ENCODE measurements at regions not wholly inside any gene's neighbourhood (a gene's known extent, or its start where the extent isn't known, plus 50 kb on each side); places are given as distances from the start of the nearest gene placed in this dataset.

DNA sequence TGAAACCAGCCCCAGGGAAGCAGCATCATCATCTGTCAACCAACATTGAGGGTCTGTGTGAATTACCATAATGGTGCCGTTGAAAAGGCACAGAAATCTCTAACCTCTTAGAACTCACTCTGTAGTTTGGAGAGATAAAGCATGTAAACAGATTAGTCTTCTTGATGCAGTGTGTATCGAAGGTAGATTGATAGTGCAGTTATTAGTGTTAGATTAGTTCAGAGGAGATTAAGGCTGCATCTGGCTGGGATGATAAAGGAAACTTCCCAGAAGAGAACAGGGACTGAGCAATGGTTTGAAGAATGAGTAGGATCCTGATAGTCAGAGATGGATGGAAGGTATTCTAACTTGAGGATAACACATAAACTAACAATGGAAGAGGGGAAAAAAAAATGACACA, 651.5 kb downstream of the TLE1 start:
- intact Hi-C loops (cut with micrococcal nuclease; ENCODE audit: unreplicated experiment) = no loop called here
- no peak for ATAC-seq
- TF ChIP-seq, protein P1, sequence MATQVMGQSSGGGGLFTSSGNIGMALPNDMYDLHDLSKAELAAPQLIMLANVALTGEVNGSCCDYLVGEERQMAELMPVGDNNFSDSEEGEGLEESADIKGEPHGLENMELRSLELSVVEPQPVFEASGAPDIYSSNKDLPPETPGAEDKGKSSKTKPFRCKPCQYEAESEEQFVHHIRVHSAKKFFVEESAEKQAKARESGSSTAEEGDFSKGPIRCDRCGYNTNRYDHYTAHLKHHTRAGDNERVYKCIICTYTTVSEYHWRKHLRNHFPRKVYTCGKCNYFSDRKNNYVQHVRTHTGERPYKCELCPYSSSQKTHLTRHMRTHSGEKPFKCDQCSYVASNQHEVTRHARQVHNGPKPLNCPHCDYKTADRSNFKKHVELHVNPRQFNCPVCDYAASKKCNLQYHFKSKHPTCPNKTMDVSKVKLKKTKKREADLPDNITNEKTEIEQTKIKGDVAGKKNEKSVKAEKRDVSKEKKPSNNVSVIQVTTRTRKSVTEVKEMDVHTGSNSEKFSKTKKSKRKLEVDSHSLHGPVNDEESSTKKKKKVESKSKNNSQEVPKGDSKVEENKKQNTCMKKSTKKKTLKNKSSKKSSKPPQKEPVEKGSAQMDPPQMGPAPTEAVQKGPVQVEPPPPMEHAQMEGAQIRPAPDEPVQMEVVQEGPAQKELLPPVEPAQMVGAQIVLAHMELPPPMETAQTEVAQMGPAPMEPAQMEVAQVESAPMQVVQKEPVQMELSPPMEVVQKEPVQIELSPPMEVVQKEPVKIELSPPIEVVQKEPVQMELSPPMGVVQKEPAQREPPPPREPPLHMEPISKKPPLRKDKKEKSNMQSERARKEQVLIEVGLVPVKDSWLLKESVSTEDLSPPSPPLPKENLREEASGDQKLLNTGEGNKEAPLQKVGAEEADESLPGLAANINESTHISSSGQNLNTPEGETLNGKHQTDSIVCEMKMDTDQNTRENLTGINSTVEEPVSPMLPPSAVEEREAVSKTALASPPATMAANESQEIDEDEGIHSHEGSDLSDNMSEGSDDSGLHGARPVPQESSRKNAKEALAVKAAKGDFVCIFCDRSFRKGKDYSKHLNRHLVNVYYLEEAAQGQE (IDR thresholded peaks at IDR 0.05; ENCODE audit: insufficient read depth in 1 of 2, low read depth in 2 of 2, low read length in 1 of 2) = no peak
- TF ChIP-seq CTCF (IDR thresholded peaks at IDR 0.05) (no peak), SIN3A (IDR thresholded peaks at IDR 0.05; ENCODE audit: borderline replicate concordance, insufficient read depth, low read depth, low read length) (no peak), TCF7L2 (IDR thresholded peaks at IDR 0.05; ENCODE audit: low read depth, low read length) (no peak), POLR2AphosphoS5 (IDR thresholded peaks at IDR 0.05; ENCODE audit: low read depth, low read length) (no peak)
- in situ Hi-C loops (cut with HindIII; ENCODE audit: low pct_unique_long_range_greater_than_20kb, low sequenced_read_pairs) = no loop called here
- ChIA-PET POLR2A (no interaction called here), CTCF (no interaction called here)
- no peak overlapping the region for H3K4me3 ChIP-seq (ENCODE audit: low read depth in 2 of 2, low read length in 2 of 2)
- H3K27ac ChIP-seq (ENCODE audit: low read length) = no peak overlapping the region
- no peaks in the 10 kb centered on the region for H3K36me3 ChIP-seq (ENCODE audit: control insufficient read depth, insufficient read depth, low read length)
- no peaks in the 10 kb centered on the region for H3K9me3 ChIP-seq (ENCODE audit: control insufficient read depth, insufficient read depth, low read depth, low read length)
- no peaks in the 10 kb centered on the region for H3K4me1 ChIP-seq (ENCODE audit: control insufficient read depth, insufficient read depth, low read length)
- no peaks in the 10 kb centered on the region for H3K27me3 ChIP-seq (ENCODE audit: control insufficient read depth, insufficient read depth, low read length)
- no peak for DNase-seq (ENCODE audit: low read depth, low spot score)
- BruUV-seq (replicated peaks) = no TSS peak

- no peak for TF ChIP-seq POLR2AphosphoS5 (IDR thresholded peaks at IDR 0.05; ENCODE audit: low read depth, low read length)
- TF ChIP-seq, protein P1 (IDR thresholded peaks at IDR 0.05; ENCODE audit: insufficient read depth in 1 of 2, low read depth in 2 of 2, low read length in 1 of 2) = no peak
- TF ChIP-seq TCF7L2 (IDR thresholded peaks at IDR 0.05; ENCODE audit: low read depth, low read length) = no peak
- TF ChIP-seq CTCF (IDR thresholded peaks at IDR 0.05) = no peak
- TF ChIP-seq SIN3A (IDR thresholded peaks at IDR 0.05; ENCODE audit: borderline replicate concordance, insufficient read depth, low read depth, low read length) = no peak
- H3K4me1 ChIP-seq (ENCODE audit: control insufficient read depth, insufficient read depth, low read length) = no peaks in the 10 kb centered on the region
- H3K36me3 ChIP-seq (ENCODE audit: control insufficient read depth, insufficient read depth, low read length) = no peaks in the 10 kb centered on the region
- no TSS peak for BruUV-seq (replicated peaks)
- H3K9me3 ChIP-seq (ENCODE audit: control insufficient read depth, insufficient read depth, low read depth, low read length) = no peaks in the 10 kb centered on the region
- no peaks in the 10 kb centered on the region for H3K27me3 ChIP-seq (ENCODE audit: control insufficient read depth, insufficient read depth, low read length)
- H3K4me3 ChIP-seq (ENCODE audit: low read depth in 2 of 2, low read length in 2 of 2) = no peak overlapping the region
- no peak overlapping the region for H3K27ac ChIP-seq (ENCODE audit: low read length)
- ChIA-PET POLR2A (no interaction called here), CTCF (no interaction called here)
- in situ Hi-C loops (cut with HindIII; ENCODE audit: low pct_unique_long_range_greater_than_20kb, low sequenced_read_pairs) (no loop called here), intact Hi-C loops (cut with micrococcal nuclease; ENCODE audit: unreplicated experiment) (no loop called here)
- ATAC-seq (no peak), DNase-seq (ENCODE audit: low read depth, low spot score) (no peak)
Observed at GRCh38 chr9:81035601-81036000, 653.7 kb downstream of the TLE1 start.

Data from Panc1 (cell line).